SK-N-MC (cell line): ENCODE measurements at regions not wholly inside any gene's neighbourhood (a gene's known extent, or its start where the extent isn't known, plus 50 kb on each side); places are given as distances from the start of the nearest gene placed in this dataset.

Source experiments
- EZH2 ChIP-seq: fragments of 200-600 bp; sonication (generic); IDR thresholded peaks from one replicate; pipeline ENCODE4 v1.6.1; 2017; ENCODE audit warnings: antibody characterized with exemption
- POLR2AphosphoS5 ChIP-seq: IDR thresholded peaks from 2 replicates; pipeline ENCODE4 v1.6.1; 2012; ENCODE audit warnings: mild to moderate bottlenecking, low read depth, low read length, borderline replicate concordance

GRCh38 chr12:78386871-78387270 lies 477.7 kb upstream of the SYT1 start:
- TF ChIP-seq EZH2 (no peak), POLR2AphosphoS5 (no peak)
